OCI-LY1 (cell line): ENCODE measurements at regions not wholly inside any gene's neighbourhood (a gene's known extent, or its start where the extent isn't known, plus 50 kb on each side); places are given as distances from the start of the nearest gene placed in this dataset.

Experiments used
- CTCF ChIP-seq: fragments of 200-600 bp; sonication (generic), shearing (Covaris generic); IDR thresholded peaks from 2 replicates; pipeline ENCODE4 v1.5.1; 2017; ENCODE audit warnings: mild to moderate bottlenecking, antibody characterized with exemption, low read length, moderate library complexity, mixed read lengths
- EZH2 ChIP-seq: fragments of 200-600 bp; sonication (generic), shearing (Covaris generic); IDR thresholded peaks from 2 replicates; pipeline ENCODE4 v1.8.0; 2017; ENCODE audit warnings: borderline replicate concordance, mixed run types, mild to moderate bottlenecking, antibody characterized with exemption, low read length, moderate library complexity, mixed read lengths

GRCh38 chr5:30239331-30240022 lies 954.0 kb upstream of the CDH6 start:
- TF ChIP-seq CTCF (no peak), EZH2 (no peak)
